VCaP (cell line): ENCODE measurements at regions not wholly inside any gene's neighbourhood (a gene's known extent, or its start where the extent isn't known, plus 50 kb on each side); places are given as distances from the start of the nearest gene placed in this dataset.

Experiments used
- H3K27ac ChIP-seq: fragments of 450-650 bp; 2 replicates; pipeline ENCODE4 v1.5.1; 2017
- CTCF ChIP-seq: fragments of 450-650 bp; conservative IDR thresholded peaks from 2 replicates; pipeline ENCODE4 v1.5.1; 2017; ENCODE audit warnings: mild to moderate bottlenecking, moderate library complexity

DNA sequence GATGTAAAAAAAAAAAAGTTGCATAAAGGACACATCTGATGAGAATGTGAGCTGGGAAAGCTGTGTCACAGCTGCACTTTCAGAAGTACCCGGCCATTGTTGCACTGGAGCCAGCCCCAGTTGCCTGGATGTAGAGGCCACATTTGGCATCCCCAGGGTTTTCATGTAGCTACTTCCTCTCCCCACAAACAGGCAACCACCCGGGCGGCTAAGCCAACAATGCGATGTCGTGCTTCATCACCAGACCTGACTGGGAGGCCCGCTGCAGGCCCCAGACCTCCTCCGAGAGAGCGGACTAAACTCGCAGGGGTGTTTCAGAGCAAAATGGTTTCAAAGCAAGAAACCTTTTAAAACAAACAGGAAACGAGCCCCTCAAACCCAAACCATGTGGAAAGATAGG is 142.3 kb downstream of the TMCO5A start:
- no peak overlapping the region for H3K27ac ChIP-seq
- no peak for TF ChIP-seq CTCF

DNA sequence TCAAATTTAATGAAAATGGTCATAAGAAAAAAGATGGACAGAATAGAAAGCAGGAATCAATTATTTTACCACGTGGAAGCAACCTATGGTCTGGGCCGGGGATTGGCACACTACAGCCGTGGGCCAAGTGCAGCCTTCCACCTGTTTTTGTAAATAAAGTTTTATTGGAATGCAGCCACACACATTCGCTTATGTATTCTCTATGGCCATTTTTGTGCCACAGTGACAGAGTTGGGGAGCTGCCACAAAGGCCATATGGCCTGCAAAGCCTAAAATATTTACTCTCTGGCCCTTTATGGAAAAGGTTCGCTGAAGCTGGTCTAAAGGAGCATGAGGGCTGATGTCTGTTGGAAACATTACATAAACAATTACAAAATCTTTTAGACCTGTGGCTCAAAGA is 144.8 kb downstream of the TMCO5A start:
- no peak for TF ChIP-seq CTCF
- H3K27ac ChIP-seq: no peak overlapping the region

- no peak for TF ChIP-seq CTCF
- no peak overlapping the region for H3K27ac ChIP-seq
Observed at GRCh38 chr15:38080651-38081275, 146.3 kb downstream of the TMCO5A start.

DNA sequence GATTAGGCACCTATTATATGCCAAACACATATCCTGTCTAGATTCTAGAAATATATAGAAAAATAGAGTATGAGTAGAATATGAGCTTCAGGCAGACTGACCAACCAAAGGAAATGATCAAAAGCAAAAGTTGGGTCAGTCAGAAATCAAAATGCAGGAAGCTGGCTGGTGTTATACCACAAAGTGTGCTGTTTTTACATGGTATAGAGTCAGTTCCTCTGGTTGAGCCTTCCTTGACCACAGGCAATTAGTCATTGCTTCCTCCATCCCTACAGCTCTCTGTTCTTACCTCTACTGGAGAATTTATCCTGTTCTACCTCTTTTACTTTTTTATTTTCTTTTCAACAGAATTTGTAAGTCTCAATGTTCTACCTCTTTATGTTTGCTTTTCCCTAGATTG is 149.8 kb downstream of the TMCO5A start:
- no peak for TF ChIP-seq CTCF
- no peak overlapping the region for H3K27ac ChIP-seq

- TF ChIP-seq CTCF: no peak
- no peak overlapping the region for H3K27ac ChIP-seq
Observed at GRCh38 chr15:38085114-38085513, 150.7 kb downstream of the TMCO5A start.

DNA sequence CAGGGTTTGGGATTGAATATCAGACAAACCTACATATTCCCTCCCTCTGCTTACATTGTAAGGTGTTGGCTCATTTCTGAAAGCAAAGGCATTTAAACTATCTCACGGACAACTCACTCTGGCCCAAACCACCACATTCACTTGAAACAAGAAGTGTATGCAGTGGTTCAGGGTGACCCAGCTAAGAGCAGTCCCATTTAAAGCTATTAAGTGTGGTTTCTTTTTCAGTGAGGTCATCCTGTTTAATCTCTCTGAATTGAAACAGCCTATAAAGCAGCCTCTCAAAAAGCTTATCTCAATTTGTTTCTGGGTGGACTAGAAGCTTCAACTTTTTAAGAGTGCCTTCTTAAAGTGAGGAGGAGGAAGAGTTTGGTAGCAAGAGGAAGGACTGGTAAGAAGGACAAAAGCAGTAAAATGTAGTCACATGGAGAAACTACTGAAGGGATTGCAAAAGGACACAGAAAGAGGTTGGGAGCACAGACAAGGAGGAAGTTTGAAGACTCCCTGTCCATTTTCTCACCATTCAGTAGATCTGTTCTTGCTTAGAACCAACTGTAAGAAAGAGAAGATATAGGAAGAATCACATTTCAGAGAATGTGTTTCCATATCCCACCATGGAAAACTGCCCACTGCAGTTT is 151.6 kb downstream of the TMCO5A start:
- TF ChIP-seq CTCF: no peak
- H3K27ac ChIP-seq: no peak overlapping the region

DNA sequence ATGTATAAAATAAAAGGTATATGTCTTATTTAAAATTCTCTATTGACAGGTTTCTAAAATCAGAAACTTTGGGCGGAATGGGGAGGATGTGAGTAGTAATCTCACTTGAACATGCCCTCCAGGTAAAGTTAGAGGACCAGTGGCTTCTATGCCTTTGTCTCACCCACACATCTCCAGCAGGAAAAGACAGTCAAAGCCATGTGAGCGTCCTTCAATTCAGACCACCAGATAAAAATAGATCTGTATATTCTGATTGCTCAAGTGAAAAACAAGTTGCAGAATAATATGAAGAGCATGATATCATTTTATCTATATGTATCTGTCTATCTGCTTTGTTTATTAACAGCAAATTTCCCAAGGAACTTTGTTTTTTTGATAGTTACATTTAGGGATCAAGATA is 152.2 kb downstream of the TMCO5A start:
- H3K27ac ChIP-seq: no peak overlapping the region
- no peak for TF ChIP-seq CTCF
